Transverse colon (tissue), 4 donors: ENCODE measurements at regions not wholly inside any gene's neighbourhood (a gene's known extent, or its start where the extent isn't known, plus 50 kb on each side); places are given as distances from the start of the nearest gene placed in this dataset.
"Not testable (repeated sequence)": the region's sequence is repeated elsewhere in the genome, so short reads cannot be mapped to it uniquely, and the experiment has no call there.

Experiments used
- DNase-seq: peaks from one replicate; pipeline ENCODE4 v3.0.0-alpha.2; 2019
- H3K27ac ChIP-seq, 4 donors: fragments of 200-600 bp; sonication (generic); 2 replicates each; pipeline ENCODE4 v1.5.1; 2016 to 2018; ENCODE audit warnings: inconsistent platforms in 4 of 4
- H3K27me3 ChIP-seq: fragments of 200-600 bp; sonication (generic); 2 replicates; pipeline ENCODE4 v1.5.1; 2017; ENCODE audit warnings: inconsistent platforms
- H3K36me3 ChIP-seq, 4 donors: fragments of 200-600 bp; sonication (generic); 2 replicates each; pipeline ENCODE4 v1.5.1; 2017 to 2019; ENCODE audit warnings: inconsistent platforms in 4 of 4
- H3K4me1 ChIP-seq, 4 donors: fragments of 200-600 bp; sonication (generic); 2 replicates each; pipeline ENCODE4 v1.5.1; 2017 to 2020; ENCODE audit warnings: inconsistent platforms in 4 of 4
- H3K4me3 ChIP-seq, 4 donors: fragments of 200-600 bp; sonication (generic); 1 replicate in 1 of 4; 2 replicates in 3 of 4; pipeline versions ENCODE4 v1.5.1 to v1.6.1; 2017 to 2019; ENCODE audit warnings: inconsistent platforms in 4 of 4
- H3K9me3 ChIP-seq, 2 donors: fragments of 200-600 bp; sonication (generic); 2 replicates each; pipeline ENCODE4 v1.5.1; 2017 to 2019; ENCODE audit warnings: inconsistent platforms in 2 of 2
- EP300 ChIP-seq: sonication (generic); formaldehyde crosslinking; IDR thresholded peaks from one replicate; pipeline ENCODE4 v1.6.1; 2017; ENCODE audit warnings: antibody characterized with exemption, low read depth
- POLR2A ChIP-seq: fragments of 450-650 bp; IDR thresholded peaks from one replicate; pipeline ENCODE4 v1.6.1; 2016; ENCODE audit warnings: antibody characterized with exemption, mild to moderate bottlenecking, moderate library complexity
- POLR2AphosphoS5 ChIP-seq, 3 donors: sonication (generic); formaldehyde crosslinking; IDR thresholded peaks; one replicate each; pipeline ENCODE4 v1.6.1; 2016; ENCODE audit warnings: antibody characterized with exemption in 3 of 3
- WGBS, 2 donors: methylation state at CpG; one replicate each; pipeline ENCODE4 v1.1.5; 2018; ENCODE audit warnings: low coverage in 1 of 2; 5-methylcytosine and 5-hydroxymethylcytosine counted together
- in situ Hi-C, 4 donors: fragments of 200-750 bp; cut with MboI; loops; one replicate each; pipeline versions ENCODE4 v1.15.0 to v1.15.1; 2017; ENCODE audit warnings: low sequenced_read_pairs in 3 of 4, low pct_ligation_motif_present in 1 of 4, low pct_unique_long_range_greater_than_20kb in 1 of 4
- intact Hi-C: fragments of 100-400 bp; cut with DNase I; formaldehyde crosslinking; loops from one replicate; pipeline ENCODE4 v1.15.1; 2023; ENCODE audit warnings: low total_unique reads
- TF ChIP-seq, protein P1 (sequence below), 5 experiments: fragments of 200-600 bp in 3 of 5; fragments of 450-650 bp in 2 of 5; sonication (generic) in 3 of 5; IDR thresholded peaks; 1 replicate in 2 of 5; 2 replicates in 3 of 5; pipeline ENCODE4 v1.5.1; 2016 to 2017; ENCODE audit warnings: antibody characterized with exemption in 5 of 5, inconsistent platforms in 3 of 5, mild to moderate bottlenecking in 2 of 5, moderate library complexity in 1 of 5

DNA sequence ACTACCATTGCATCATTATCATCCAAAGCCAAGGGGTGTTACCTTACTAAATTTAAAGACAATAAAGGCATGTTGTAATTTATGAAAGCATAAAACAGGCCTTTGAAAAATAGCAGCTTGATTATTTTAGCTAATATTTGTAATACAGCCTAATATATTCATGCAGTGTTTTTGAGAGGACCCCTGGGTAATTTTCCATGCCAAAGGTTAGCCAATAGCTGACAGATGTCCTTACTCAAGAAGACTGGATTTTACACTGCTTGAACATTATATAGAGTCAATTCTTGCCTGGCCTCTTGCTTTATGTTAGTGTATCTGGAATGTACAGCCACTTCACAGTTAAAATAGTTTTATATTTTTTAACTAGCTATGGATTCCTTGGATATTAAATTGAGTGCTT, 337.8 kb upstream of the PAPPA start:
- Histone ChIP-seq H3K4me1 (no peaks in the 10 kb centered on the region), H3K9me3 (no peaks in the 10 kb centered on the region), H3K27ac (no peak overlapping the region), H3K36me3 (no peaks in the 10 kb centered on the region), H3K4me3 (no peak overlapping the region), H3K27me3 (no peaks in the 10 kb centered on the region)
- intact Hi-C loops: no loop called here
- TF ChIP-seq EP300 (no peak), POLR2A (no peak), POLR2AphosphoS5 (IDR thresholded peaks at IDR 0.05) (no peak)
- TF ChIP-seq, protein P1, sequence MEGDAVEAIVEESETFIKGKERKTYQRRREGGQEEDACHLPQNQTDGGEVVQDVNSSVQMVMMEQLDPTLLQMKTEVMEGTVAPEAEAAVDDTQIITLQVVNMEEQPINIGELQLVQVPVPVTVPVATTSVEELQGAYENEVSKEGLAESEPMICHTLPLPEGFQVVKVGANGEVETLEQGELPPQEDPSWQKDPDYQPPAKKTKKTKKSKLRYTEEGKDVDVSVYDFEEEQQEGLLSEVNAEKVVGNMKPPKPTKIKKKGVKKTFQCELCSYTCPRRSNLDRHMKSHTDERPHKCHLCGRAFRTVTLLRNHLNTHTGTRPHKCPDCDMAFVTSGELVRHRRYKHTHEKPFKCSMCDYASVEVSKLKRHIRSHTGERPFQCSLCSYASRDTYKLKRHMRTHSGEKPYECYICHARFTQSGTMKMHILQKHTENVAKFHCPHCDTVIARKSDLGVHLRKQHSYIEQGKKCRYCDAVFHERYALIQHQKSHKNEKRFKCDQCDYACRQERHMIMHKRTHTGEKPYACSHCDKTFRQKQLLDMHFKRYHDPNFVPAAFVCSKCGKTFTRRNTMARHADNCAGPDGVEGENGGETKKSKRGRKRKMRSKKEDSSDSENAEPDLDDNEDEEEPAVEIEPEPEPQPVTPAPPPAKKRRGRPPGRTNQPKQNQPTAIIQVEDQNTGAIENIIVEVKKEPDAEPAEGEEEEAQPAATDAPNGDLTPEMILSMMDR (IDR thresholded peaks at IDR 0.05): no peak
- in situ Hi-C loops: no loop called here
- DNase-seq: no peak

DNA sequence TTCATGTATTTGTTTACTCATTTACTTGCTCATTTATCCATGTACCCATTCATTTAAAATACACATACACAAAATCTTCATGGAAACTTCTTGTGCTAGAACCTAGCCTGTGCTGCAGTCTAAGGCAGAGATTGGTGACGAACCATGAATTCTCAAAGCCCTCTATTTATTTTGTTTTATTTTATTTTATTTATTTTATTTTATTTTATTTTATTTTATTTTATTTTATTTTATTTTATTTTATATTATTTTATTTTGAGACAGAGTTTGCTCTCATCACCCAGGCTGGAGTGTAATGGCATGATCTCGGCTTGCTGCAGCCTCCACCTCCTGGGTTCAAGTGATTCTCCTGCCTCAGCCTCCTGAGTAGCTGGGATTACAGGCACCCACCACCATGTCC, 334.9 kb upstream of the PAPPA start:
- in situ Hi-C loops, DNase-seq, H3K9me3 ChIP-seq, H3K36me3 ChIP-seq, H3K27me3 ChIP-seq, H3K27ac ChIP-seq, intact Hi-C loops, H3K4me1 ChIP-seq, H3K4me3 ChIP-seq: not testable (repeated sequence)
- 82 to 89% methylated on average over 1 to 2 of the region's 2 CpGs for WGBS, 2 donors

DNA sequence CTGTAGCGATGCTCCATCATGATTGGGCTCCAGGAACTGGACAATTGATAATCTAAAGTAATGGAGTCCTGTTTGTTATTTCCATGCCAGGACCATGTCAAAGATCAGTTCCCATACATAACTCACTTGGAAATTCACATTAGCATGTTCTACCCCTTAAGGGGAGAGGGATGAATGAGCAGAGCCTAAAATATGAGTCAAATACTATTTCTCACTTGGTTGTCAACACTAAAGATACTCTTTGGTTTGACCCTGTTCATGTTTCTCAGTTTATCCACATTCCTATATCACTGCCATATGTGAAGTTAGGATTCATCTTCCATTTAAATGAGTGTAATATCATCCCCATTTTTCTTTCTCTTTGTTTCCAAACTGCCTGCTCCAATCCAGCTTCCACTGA, 321.6 kb upstream of the PAPPA start:
- 84 to 86% methylated on average over 1 of the region's 1 CpG for WGBS, 2 donors
- DNase-seq: no peak
- TF ChIP-seq POLR2AphosphoS5 (IDR thresholded peaks at IDR 0.05): no peak
- no peak for TF ChIP-seq EP300
- TF ChIP-seq, protein P1 (IDR thresholded peaks at IDR 0.05): no peak
- no peak for TF ChIP-seq POLR2A

DNA sequence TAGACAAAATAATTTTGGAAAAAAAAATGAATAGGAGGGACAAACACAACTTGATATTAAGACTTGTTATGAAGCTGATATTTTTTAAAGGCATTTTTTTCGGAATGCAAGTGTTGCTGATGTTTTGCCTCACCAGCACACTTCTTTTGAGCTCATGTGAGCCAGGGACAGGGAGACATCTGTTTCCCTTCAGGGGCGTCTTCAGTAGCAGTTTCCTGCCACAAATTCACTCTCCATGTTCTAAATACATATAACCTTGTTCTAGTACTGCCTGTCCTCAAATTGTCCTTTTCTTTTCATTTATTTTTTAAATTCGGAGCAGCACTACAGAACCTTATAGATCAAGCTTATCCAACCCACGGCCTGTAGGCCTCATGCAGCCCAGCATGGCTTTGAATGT, 316.0 kb upstream of the PAPPA start:
- Histone ChIP-seq H3K4me3 (no peak overlapping the region), H3K27me3 (no peaks in the 10 kb centered on the region), H3K4me1 (no peaks in the 10 kb centered on the region), H3K9me3 (no peaks in the 10 kb centered on the region), H3K27ac (no peak overlapping the region), H3K36me3 (no peaks in the 10 kb centered on the region)
- intact Hi-C loops (no loop called here), in situ Hi-C loops (no loop called here)
- TF ChIP-seq EP300: no peak
- TF ChIP-seq POLR2AphosphoS5 (IDR thresholded peaks at IDR 0.05): no peak
- TF ChIP-seq, protein P1 (IDR thresholded peaks at IDR 0.05): no peak
- TF ChIP-seq POLR2A: no peak
- 44 to 59% methylated on average over 4 of the region's 4 CpGs for WGBS, 2 donors
- no peak for DNase-seq

More for the DNA sequence above, 321.6 kb upstream of the PAPPA start:
- in situ Hi-C loops (no loop called here), intact Hi-C loops (no loop called here)
- H3K4me3 ChIP-seq: no peak overlapping the region
- no peak overlapping the region for H3K27ac ChIP-seq
- H3K36me3 ChIP-seq: no peaks in the 10 kb centered on the region
- no peaks in the 10 kb centered on the region for H3K4me1 ChIP-seq
- H3K27me3 ChIP-seq: no peaks in the 10 kb centered on the region
- no peaks in the 10 kb centered on the region for H3K9me3 ChIP-seq

DNA sequence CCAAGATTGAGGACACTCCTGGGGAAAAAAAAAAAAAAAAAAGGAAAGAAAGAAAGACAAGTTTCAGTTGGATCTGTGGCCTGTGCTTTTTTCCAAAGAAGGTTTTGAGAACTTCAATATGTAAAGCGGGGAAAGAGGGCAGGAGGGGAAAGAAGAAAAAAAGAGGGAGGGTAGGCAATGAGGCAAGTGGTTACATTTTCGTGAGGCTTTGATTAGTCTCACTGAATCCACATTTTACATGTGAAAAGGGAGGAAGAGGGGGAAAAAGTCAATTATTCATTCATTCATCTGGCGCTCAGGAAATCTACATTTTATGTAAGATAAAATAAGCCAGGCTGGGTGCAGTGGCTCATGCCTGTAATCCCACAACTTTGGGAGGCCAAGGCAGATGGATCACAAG, 315.2 kb upstream of the PAPPA start:
- Histone ChIP-seq H3K36me3 (no peaks in the 10 kb centered on the region), H3K4me1 (no peaks in the 10 kb centered on the region), H3K9me3 (no peaks in the 10 kb centered on the region), H3K27me3 (no peaks in the 10 kb centered on the region), H3K4me3 (no peak overlapping the region), H3K27ac (no peak overlapping the region)
- WGBS, 2 donors: 79 to 85% methylated on average over 3 of the region's 3 CpGs
- TF ChIP-seq, protein P1 (IDR thresholded peaks at IDR 0.05): no peak
- TF ChIP-seq EP300 (no peak), POLR2AphosphoS5 (IDR thresholded peaks at IDR 0.05) (no peak), POLR2A (no peak)
- intact Hi-C loops (no loop called here), in situ Hi-C loops (no loop called here)
- DNase-seq: no peak

DNA sequence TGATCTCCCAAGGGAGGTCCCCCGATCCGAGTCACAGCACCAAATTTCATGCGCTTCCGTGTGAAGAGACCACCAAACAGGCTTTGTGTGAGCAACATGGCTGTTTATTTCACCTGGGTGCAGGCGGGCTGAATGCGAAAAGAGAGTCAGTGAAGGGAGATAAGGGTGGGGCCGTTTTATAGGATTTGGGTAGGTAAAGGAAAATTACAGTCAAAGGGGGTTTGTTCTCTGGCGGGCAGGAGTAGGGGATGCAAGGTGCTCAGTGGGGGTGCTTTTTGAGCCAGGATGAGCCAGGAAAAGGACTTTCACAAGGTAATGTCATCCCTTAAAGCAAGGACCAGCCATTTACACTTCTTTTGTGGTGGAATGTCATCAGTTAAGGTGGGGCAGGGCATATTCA, 309.2 kb upstream of the PAPPA start:
- H3K27ac ChIP-seq, H3K27me3 ChIP-seq, H3K4me3 ChIP-seq, in situ Hi-C loops, H3K4me1 ChIP-seq, DNase-seq, H3K36me3 ChIP-seq, H3K9me3 ChIP-seq, intact Hi-C loops: not testable (repeated sequence)
- WGBS, 2 donors: 79 to 86% methylated on average over 8 of the region's 8 CpGs
